ENCODE measurements at regions not wholly inside any gene's neighbourhood (a gene's known extent, or its start where the extent isn't known, plus 50 kb on each side); places are given as distances from the start of the nearest gene placed in this dataset.

DNA sequence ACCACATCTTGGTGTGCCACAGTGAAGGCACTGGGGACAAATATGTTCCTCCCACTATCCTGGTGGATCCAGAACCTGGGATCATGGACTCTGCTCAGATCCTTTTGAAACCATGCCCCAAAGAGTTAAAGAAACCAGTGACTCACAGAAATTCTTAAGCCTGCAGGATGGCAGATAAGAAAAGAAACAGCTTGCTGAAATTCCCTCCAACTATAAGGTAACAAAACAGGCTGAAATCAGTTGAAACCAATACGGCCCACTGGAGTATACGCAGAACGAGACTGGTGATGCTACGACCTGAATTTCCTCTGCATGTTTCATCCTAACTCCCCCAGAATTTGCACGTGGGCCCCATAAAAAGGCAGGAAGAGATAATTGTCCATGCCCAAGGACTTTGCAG, 209.6 kb downstream of the TJP1 start:
- in situ Hi-C loops (cut with MboI; ENCODE audit: low pct_unique_long_range_greater_than_20kb, low sequenced_read_pairs, unreplicated experiment) = no loop called here
- no peak for DNase-seq (ENCODE audit: low spot score)
- TF ChIP-seq, protein P1, sequence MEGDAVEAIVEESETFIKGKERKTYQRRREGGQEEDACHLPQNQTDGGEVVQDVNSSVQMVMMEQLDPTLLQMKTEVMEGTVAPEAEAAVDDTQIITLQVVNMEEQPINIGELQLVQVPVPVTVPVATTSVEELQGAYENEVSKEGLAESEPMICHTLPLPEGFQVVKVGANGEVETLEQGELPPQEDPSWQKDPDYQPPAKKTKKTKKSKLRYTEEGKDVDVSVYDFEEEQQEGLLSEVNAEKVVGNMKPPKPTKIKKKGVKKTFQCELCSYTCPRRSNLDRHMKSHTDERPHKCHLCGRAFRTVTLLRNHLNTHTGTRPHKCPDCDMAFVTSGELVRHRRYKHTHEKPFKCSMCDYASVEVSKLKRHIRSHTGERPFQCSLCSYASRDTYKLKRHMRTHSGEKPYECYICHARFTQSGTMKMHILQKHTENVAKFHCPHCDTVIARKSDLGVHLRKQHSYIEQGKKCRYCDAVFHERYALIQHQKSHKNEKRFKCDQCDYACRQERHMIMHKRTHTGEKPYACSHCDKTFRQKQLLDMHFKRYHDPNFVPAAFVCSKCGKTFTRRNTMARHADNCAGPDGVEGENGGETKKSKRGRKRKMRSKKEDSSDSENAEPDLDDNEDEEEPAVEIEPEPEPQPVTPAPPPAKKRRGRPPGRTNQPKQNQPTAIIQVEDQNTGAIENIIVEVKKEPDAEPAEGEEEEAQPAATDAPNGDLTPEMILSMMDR (IDR thresholded peaks at IDR 0.05; ENCODE audit: extremely low read depth, insufficient read depth, missing control alignments) = no peak

DNA sequence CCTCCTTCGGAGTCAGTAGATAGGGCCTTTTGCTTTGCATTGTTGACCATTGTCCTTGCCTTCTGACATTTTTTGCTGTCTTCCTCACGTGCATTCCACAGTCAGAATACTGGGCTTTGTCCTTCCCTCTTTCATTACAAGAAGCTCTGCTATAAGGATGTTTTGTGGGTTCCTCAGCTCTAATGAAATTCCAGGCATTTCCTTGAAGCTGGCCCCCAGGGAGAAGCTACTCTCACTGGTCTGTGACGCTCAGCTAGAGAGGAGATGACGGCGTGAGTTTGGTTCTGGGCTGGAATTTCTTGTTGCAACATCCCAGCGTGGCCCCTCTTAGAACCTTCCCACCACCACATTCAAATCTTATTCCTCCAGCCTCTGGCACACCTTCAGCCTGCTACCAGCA, 210.2 kb downstream of the TJP1 start:
- DNase-seq (ENCODE audit: low spot score) = no peak
- in situ Hi-C loops (cut with MboI; ENCODE audit: low pct_unique_long_range_greater_than_20kb, low sequenced_read_pairs, unreplicated experiment) = no loop called here
- TF ChIP-seq, protein P1 (IDR thresholded peaks at IDR 0.05; ENCODE audit: extremely low read depth, insufficient read depth, missing control alignments) = no peak

DNA sequence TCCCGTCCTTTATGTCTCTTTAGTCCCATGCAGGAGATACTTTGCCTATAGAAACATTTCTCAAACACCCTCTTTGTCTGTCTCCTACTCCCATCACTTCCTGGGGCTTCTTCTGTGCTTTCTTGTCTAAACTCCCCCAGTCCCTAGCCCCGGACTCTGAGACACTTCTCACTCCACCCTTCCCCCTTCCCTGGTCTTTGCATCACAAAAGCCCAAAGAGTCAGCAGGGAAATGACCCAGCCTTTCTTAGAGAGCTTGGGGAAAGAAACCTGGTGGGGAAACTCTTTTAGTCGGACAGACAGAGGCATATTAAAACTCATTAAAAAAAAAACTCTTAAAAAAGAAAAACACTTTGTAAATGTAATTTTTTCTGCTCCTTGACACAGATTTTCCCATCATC, 211.2 kb downstream of the TJP1 start:
- in situ Hi-C loops (cut with MboI; ENCODE audit: low pct_unique_long_range_greater_than_20kb, low sequenced_read_pairs, unreplicated experiment) = no loop called here
- DNase-seq (ENCODE audit: low spot score) = no peak
- TF ChIP-seq, protein P1 (IDR thresholded peaks at IDR 0.05; ENCODE audit: extremely low read depth, insufficient read depth, missing control alignments) = no peak

DNA sequence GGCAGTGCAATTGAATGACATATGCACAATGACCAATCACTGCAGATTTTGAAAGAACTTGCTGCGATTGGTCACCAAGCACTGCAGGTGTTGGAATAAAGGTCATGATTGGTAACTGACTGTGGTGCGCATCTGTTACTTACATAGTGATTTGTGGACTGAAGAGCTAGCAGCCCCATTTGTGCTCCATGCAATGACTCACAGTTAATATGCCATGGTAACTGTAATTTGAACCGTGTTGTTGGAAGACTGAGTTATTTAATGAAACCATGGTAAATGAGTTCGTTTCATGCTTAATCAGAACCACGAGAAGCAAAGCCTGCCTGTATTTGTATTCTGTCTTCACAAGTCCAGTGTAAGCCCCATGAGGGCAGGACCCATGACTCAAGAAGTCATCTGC, 220.5 kb downstream of the TJP1 start:
- no peak for DNase-seq (ENCODE audit: low spot score)
- TF ChIP-seq, protein P1 (IDR thresholded peaks at IDR 0.05; ENCODE audit: extremely low read depth, insufficient read depth, missing control alignments) = no peak
- in situ Hi-C loops (cut with MboI; ENCODE audit: low pct_unique_long_range_greater_than_20kb, low sequenced_read_pairs, unreplicated experiment) = no loop called here

DNA sequence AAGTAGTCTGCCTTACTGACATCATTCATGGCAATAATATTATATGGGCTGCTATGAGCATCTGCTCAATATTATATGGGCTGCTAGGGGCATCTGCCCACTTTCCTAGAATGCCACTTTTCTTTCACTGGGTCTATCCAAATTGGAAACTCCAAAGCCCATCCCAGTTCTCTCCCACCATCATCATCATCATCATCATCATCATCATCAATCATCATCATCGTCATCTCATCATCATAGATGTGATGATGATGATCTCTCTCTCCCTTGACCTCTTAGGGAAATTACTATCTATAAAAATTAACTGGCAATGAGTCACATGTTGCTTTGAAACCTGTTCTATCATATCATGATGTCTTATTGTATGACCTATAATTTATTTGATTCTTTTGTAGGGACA, 222.0 kb downstream of the TJP1 start:
- in situ Hi-C loops (cut with MboI; ENCODE audit: low pct_unique_long_range_greater_than_20kb, low sequenced_read_pairs, unreplicated experiment) = no loop called here
- no peak for DNase-seq (ENCODE audit: low spot score)
- TF ChIP-seq, protein P1 (IDR thresholded peaks at IDR 0.05; ENCODE audit: extremely low read depth, insufficient read depth, missing control alignments) = no peak

DNA sequence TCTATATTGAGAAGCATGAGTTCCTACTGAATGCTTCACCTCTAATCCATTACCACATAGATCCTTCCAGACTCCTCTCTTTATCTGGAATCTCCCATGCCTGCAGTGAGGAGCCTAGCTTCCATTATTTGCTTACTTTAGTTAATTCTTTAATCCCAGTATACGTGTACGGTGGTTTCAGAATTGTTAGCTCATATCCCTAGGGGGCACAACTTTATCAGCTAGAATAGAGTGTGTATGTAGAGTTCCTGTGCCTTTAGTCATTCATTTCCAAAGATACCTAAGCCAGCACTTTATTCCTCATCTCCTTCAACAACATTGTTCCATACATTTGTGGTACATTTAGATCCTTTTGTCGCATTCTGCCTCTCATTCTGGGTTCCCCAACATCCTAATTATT, 226.0 kb downstream of the TJP1 start:
- DNase-seq (ENCODE audit: low spot score) = no peak
- in situ Hi-C loops (cut with MboI; ENCODE audit: low pct_unique_long_range_greater_than_20kb, low sequenced_read_pairs, unreplicated experiment) = no loop called here
- TF ChIP-seq, protein P1 (IDR thresholded peaks at IDR 0.05; ENCODE audit: extremely low read depth, insufficient read depth, missing control alignments) = no peak

DNA sequence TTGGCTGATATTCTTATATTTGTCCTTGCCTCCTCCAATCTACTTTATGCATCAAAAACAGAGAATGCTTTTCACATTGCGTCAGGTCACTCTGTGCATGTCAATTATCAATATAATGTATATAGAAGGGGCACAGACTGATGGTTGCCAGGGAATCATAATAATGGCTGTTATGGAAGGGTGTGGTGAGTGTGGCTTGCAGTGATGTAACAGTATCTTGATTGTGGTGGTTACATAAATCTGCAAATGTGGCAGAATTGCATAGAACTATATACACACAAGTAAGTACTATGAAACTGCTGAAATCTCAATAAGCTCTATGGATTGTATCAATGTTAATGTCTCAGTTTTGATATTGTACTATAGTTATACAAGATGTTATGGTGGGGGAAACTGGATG, 228.6 kb downstream of the TJP1 start:
- TF ChIP-seq, protein P1 (IDR thresholded peaks at IDR 0.05; ENCODE audit: extremely low read depth, insufficient read depth, missing control alignments) = no peak
- no peak for DNase-seq (ENCODE audit: low spot score)
- in situ Hi-C loops (cut with MboI; ENCODE audit: low pct_unique_long_range_greater_than_20kb, low sequenced_read_pairs, unreplicated experiment) = no loop called here

Measured in GM13977 (cell line).